ENCODE measurements at regions not wholly inside any gene's neighbourhood (a gene's known extent, or its start where the extent isn't known, plus 50 kb on each side); places are given as distances from the start of the nearest gene placed in this dataset.

- TF ChIP-seq FOXA2 (IDR thresholded peaks at IDR 0.05): no peak
- TF ChIP-seq REST (IDR thresholded peaks at IDR 0.05): no peak
- TF ChIP-seq RAD21 (IDR thresholded peaks at IDR 0.05): no peak
- no peak for TF ChIP-seq RXRA (IDR thresholded peaks at IDR 0.05)
- TF ChIP-seq YY1 (IDR thresholded peaks at IDR 0.05): no peak
- no peak for TF ChIP-seq TAF1 (conservative IDR thresholded peaks at IDR 0.05)
- no peak for TF ChIP-seq EGR1 (IDR thresholded peaks at IDR 0.05; ENCODE audit: low read depth in 2 of 2)
- no peak for TF ChIP-seq HNF4G (IDR thresholded peaks at IDR 0.05)
- no peak for TF ChIP-seq GABPA (IDR thresholded peaks at IDR 0.05 in 1 of 2, conservative IDR thresholded peaks at IDR 0.05 in 1 of 2)
- TF ChIP-seq FOXA1 (IDR thresholded peaks at IDR 0.05): no peak
- TF ChIP-seq MAX (IDR thresholded peaks at IDR 0.05): no peak
- no peak for TF ChIP-seq CTCF (IDR thresholded peaks at IDR 0.05; ENCODE audit: low read depth, low read length, missing input control)
- TF ChIP-seq HNF4A (conservative IDR thresholded peaks at IDR 0.05): no peak
- TF ChIP-seq SP1 (IDR thresholded peaks at IDR 0.05): no peak
- H3K9ac ChIP-seq (ENCODE audit: low read depth in 1 of 2, low read length in 2 of 2): no peak overlapping the region
- H3K27me3 ChIP-seq (ENCODE audit: control insufficient read depth in 4 of 4, insufficient read depth in 4 of 4, low read length in 3 of 4): no peaks in the 10 kb centered on the region
- no peaks in the 10 kb centered on the region for H3K9me3 ChIP-seq (ENCODE audit: control insufficient read depth in 4 of 4, low read length in 3 of 4)
- peaks cover 0 to 1% (median 0%) of the 10 kb centered on the region in 4 donors for H3K36me3 ChIP-seq (ENCODE audit: control insufficient read depth in 4 of 4, insufficient read depth in 3 of 4, low read depth in 1 of 4, low read length in 3 of 4)
- DNase-seq (ENCODE audit: low spot score): no peak
- 64% methylated on average over 16 of the region's 16 CpGs for WGBS
- no peaks in the 10 kb centered on the region for H3K4me1 ChIP-seq (ENCODE audit: control insufficient read depth in 4 of 4, insufficient read depth in 4 of 4, low read length in 3 of 4)
- no peak overlapping the region for H3K4me3 ChIP-seq (ENCODE audit: low read depth in 1 of 3, low read length in 3 of 3)
- no peak overlapping the region for H3K27ac ChIP-seq (ENCODE audit: low read depth in 1 of 2, low read length in 2 of 2)
These were observed 207.6 kb upstream of the KLF6 start for GRCh38 chr10:3992382-3993178.

- H3K36me3 ChIP-seq (ENCODE audit: control insufficient read depth in 4 of 4, insufficient read depth in 3 of 4, low read depth in 1 of 4, low read length in 3 of 4): no peaks in the 10 kb centered on the region
- no peak overlapping the region for H3K27ac ChIP-seq (ENCODE audit: low read depth in 1 of 2, low read length in 2 of 2)
- DNase-seq (ENCODE audit: low spot score): no peak
- H3K27me3 ChIP-seq (ENCODE audit: control insufficient read depth in 4 of 4, insufficient read depth in 4 of 4, low read length in 3 of 4): no peaks in the 10 kb centered on the region
- no peak overlapping the region for H3K4me3 ChIP-seq (ENCODE audit: low read depth in 1 of 3, low read length in 3 of 3)
- no peak overlapping the region for H3K9ac ChIP-seq (ENCODE audit: low read depth in 1 of 2, low read length in 2 of 2)
- WGBS: 82% methylated on average over 5 of the region's 5 CpGs
- no peaks in the 10 kb centered on the region for H3K4me1 ChIP-seq (ENCODE audit: control insufficient read depth in 4 of 4, insufficient read depth in 4 of 4, low read length in 3 of 4)
- no peaks in the 10 kb centered on the region for H3K9me3 ChIP-seq (ENCODE audit: control insufficient read depth in 4 of 4, low read length in 3 of 4)
- TF ChIP-seq REST (IDR thresholded peaks at IDR 0.05) (no peak), FOXA1 (IDR thresholded peaks at IDR 0.05) (no peak), EGR1 (IDR thresholded peaks at IDR 0.05; ENCODE audit: low read depth in 2 of 2) (no peak), ATF3 (IDR thresholded peaks at IDR 0.05) (no peak), SP1 (IDR thresholded peaks at IDR 0.05) (no peak), ZBTB33 (IDR thresholded peaks at IDR 0.05) (no peak), CTCF (IDR thresholded peaks at IDR 0.05; ENCODE audit: low read depth, low read length, missing input control) (no peak), HNF4A (conservative IDR thresholded peaks at IDR 0.05) (no peak), FOXA2 (IDR thresholded peaks at IDR 0.05) (no peak), NR2F2 (IDR thresholded peaks at IDR 0.05) (no peak), GABPA (IDR thresholded peaks at IDR 0.05 in 1 of 2, conservative IDR thresholded peaks at IDR 0.05 in 1 of 2) (no peak)
These were observed 205.3 kb upstream of the KLF6 start for GRCh38 chr10:3990307-3990706.

All from liver (tissue), 8 donors.